NCI-H524 (cell line): ENCODE measurements at regions not wholly inside any gene's neighbourhood (a gene's known extent, or its start where the extent isn't known, plus 50 kb on each side); places are given as distances from the start of the nearest gene placed in this dataset.

Experiments used
- DNase-seq, 2 experiments: peaks; one replicate each; lab custom pipeline; 2025; lab: John Stamatoyannopoulos, UW

- no peak for DNase-seq
Observed at GRCh38 chr1:163877016-163877415, 555.3 kb downstream of the NUF2 start.

GRCh38 chr1:163885510-163885909, 563.8 kb downstream of the NUF2 start:
- DNase-seq = no peak

GRCh38 chr1:163896001-163896400, 574.2 kb downstream of the NUF2 start:
- no peak for DNase-seq

GRCh38 chr1:163897412-163898155, 575.8 kb downstream of the NUF2 start:
- DNase-seq = no peak

GRCh38 chr1:163906283-163906682, 584.5 kb downstream of the NUF2 start:
- DNase-seq = no peak

- DNase-seq = no peak
Observed at GRCh38 chr1:163912170-163912884, 590.6 kb downstream of the NUF2 start.

GRCh38 chr1:163914785-163915413, 593.1 kb downstream of the NUF2 start:
- DNase-seq = no peak

- no peak for DNase-seq
Observed at GRCh38 chr1:163922743-163923201, 601.0 kb downstream of the NUF2 start.

- peak; percentile 79 to 91 for DNase-seq
Observed at GRCh38 chr1:163924041-163924440, 602.3 kb downstream of the NUF2 start.

GRCh38 chr1:163927493-163927892, 605.7 kb downstream of the NUF2 start:
- DNase-seq = no peak

GRCh38 chr1:163928069-163928468, 606.3 kb downstream of the NUF2 start:
- no peak for DNase-seq

GRCh38 chr1:163928651-163929050, 606.9 kb downstream of the NUF2 start:
- no peak for DNase-seq

GRCh38 chr1:163932901-163933300, 611.1 kb downstream of the NUF2 start:
- no peak for DNase-seq

- peak in 1 of 2 experiments; percentile 3 for DNase-seq
Observed at GRCh38 chr1:163933437-163933836, 611.7 kb downstream of the NUF2 start.

GRCh38 chr1:163935738-163936374, 614.1 kb downstream of the NUF2 start:
- DNase-seq = no peak

GRCh38 chr1:163959622-163960021, 599.4 kb upstream of the PBX1 start:
- no peak for DNase-seq

GRCh38 chr1:163970151-163970550, 588.8 kb upstream of the PBX1 start:
- no peak for DNase-seq

- DNase-seq = no peak
Observed at GRCh38 chr1:163970699-163971098, 588.3 kb upstream of the PBX1 start.

GRCh38 chr1:163973586-163973985, 585.4 kb upstream of the PBX1 start:
- DNase-seq = no peak

GRCh38 chr1:163974120-163974519, 584.9 kb upstream of the PBX1 start:
- no peak for DNase-seq

GRCh38 chr1:163980394-163980793, 578.6 kb upstream of the PBX1 start:
- no peak for DNase-seq

- DNase-seq = no peak
Observed at GRCh38 chr1:163981500-163982030, 577.4 kb upstream of the PBX1 start.
